Fibroblast of peridontal ligament (primary cell): ENCODE measurements at regions not wholly inside any gene's neighbourhood (a gene's known extent, or its start where the extent isn't known, plus 50 kb on each side); places are given as distances from the start of the nearest gene placed in this dataset.
"Not testable (repeated sequence)": the region's sequence is repeated elsewhere in the genome, so short reads cannot be mapped to it uniquely, and the experiment has no call there.

Source experiments
- DNase-seq: peaks from one replicate; pipeline ENCODE4 v3.0.0-alpha.2; 2010; ENCODE audit errors: extremely low read depth

- no peak for DNase-seq
Observed at GRCh38 chr22:26769663-26770062, 112.3 kb downstream of the MIAT start.

- peak; percentile 15 for DNase-seq
Observed at GRCh38 chr22:26770624-26771023, 113.2 kb downstream of the MIAT start.

- DNase-seq = not testable (repeated sequence)
Observed at GRCh38 chr22:26773054-26773453, 115.7 kb downstream of the MIAT start.

- no peak for DNase-seq
Observed at GRCh38 chr22:26775394-26775793, 118.0 kb downstream of the MIAT start.

GRCh38 chr22:26777156-26777801 lies 119.9 kb downstream of the MIAT start:
- peak; percentile 38 for DNase-seq

- no peak for DNase-seq
Observed at GRCh38 chr22:26778372-26778771, 121.0 kb downstream of the MIAT start.

- no peak for DNase-seq
Observed at GRCh38 chr22:26779108-26779507, 121.7 kb downstream of the MIAT start.

- DNase-seq = no peak
Observed at GRCh38 chr22:26779929-26780328, 122.5 kb downstream of the MIAT start.

- no peak for DNase-seq
Observed at GRCh38 chr22:26780521-26780920, 123.1 kb downstream of the MIAT start.

- no peak for DNase-seq
Observed at GRCh38 chr22:26781062-26781461, 123.7 kb downstream of the MIAT start.

GRCh38 chr22:26781596-26781995 lies 124.2 kb downstream of the MIAT start:
- no peak for DNase-seq

- no peak for DNase-seq
Observed at GRCh38 chr22:26783885-26784284, 126.5 kb downstream of the MIAT start.

- no peak for DNase-seq
Observed at GRCh38 chr22:26784772-26785171, 127.4 kb downstream of the MIAT start.

- DNase-seq = no peak
Observed at GRCh38 chr22:26785932-26786331, 128.5 kb downstream of the MIAT start.

GRCh38 chr22:26786398-26786797 lies 129.0 kb downstream of the MIAT start:
- no peak for DNase-seq

GRCh38 chr22:26789951-26790350 lies 132.6 kb downstream of the MIAT start:
- DNase-seq = no peak

- DNase-seq = no peak
Observed at GRCh38 chr22:26792522-26792921, 135.1 kb downstream of the MIAT start.

GRCh38 chr22:26796785-26797184 lies 139.4 kb downstream of the MIAT start:
- no peak for DNase-seq

- no peak for DNase-seq
Observed at GRCh38 chr22:26797910-26798309, 140.5 kb downstream of the MIAT start.

GRCh38 chr22:26798462-26799065 lies 141.2 kb downstream of the MIAT start:
- no peak for DNase-seq

- DNase-seq = peak; percentile 54
Observed at GRCh38 chr22:26800858-26801257, 143.5 kb downstream of the MIAT start.

GRCh38 chr22:26801449-26801848 lies 144.1 kb downstream of the MIAT start:
- no peak for DNase-seq

GRCh38 chr22:26804315-26804714 lies 146.9 kb downstream of the MIAT start:
- DNase-seq = no peak
